CD14-positive monocyte (primary cell): ENCODE measurements at regions not wholly inside any gene's neighbourhood (a gene's known extent, or its start where the extent isn't known, plus 50 kb on each side); places are given as distances from the start of the nearest gene placed in this dataset.

Source experiments
- DNase-seq, 3 donors: peaks; one replicate each; pipeline ENCODE4 v3.0.0-alpha.2; 2011 to 2022
- H2AFZ ChIP-seq: 2 replicates; pipeline ENCODE4 v1.6.0; 2012; ENCODE audit warnings: mild to moderate bottlenecking, low read depth, low read length, inconsistent platforms; ENCODE audit not compliant: insufficient read depth, poor library complexity, severe bottlenecking
- H3K27ac ChIP-seq, 2 donors: 1 replicate in 1 of 2; 2 replicates in 1 of 2; pipeline ENCODE4 v1.5.1; 2012 to 2013; ENCODE audit warnings: low read length in 2 of 2, control low read depth in 1 of 2, inconsistent platforms in 1 of 2, low read depth in 1 of 2, mild to moderate bottlenecking in 1 of 2
- H3K27me3 ChIP-seq, 2 donors: one replicate each; pipeline versions ENCODE4 v1.6.0 to v1.6.1; 2011 to 2013; ENCODE audit warnings: low read length in 2 of 2; ENCODE audit not compliant: control insufficient read depth in 2 of 2, insufficient read depth in 2 of 2
- H3K36me3 ChIP-seq, 2 donors: replicated peaks in 1 of 2; 1 replicate in 1 of 2; 2 replicates in 1 of 2; pipeline versions ENCODE4 v1.5.1 to v1.6.1; 2012 to 2013; ENCODE audit warnings: low read length in 2 of 2, control low read depth in 1 of 2, inconsistent platforms in 1 of 2, mild to moderate bottlenecking in 1 of 2; ENCODE audit not compliant: insufficient read depth in 2 of 2, control insufficient read depth in 1 of 2
- H3K4me1 ChIP-seq, 2 donors: 1 replicate in 1 of 2; 2 replicates in 1 of 2; pipeline versions ENCODE4 v1.5.1 to v1.6.1; 2012 to 2013; ENCODE audit warnings: low read length in 2 of 2, control low read depth in 1 of 2, inconsistent platforms in 1 of 2, mild to moderate bottlenecking in 1 of 2, moderate library complexity in 1 of 2; ENCODE audit not compliant: insufficient read depth in 2 of 2, control insufficient read depth in 1 of 2
- H3K4me2 ChIP-seq: replicated peaks from 2 replicates; pipeline ENCODE3; 2012; ENCODE audit warnings: low read length, moderate library complexity, mild to moderate bottlenecking; ENCODE audit not compliant: poor library complexity, severe bottlenecking; ENCODE audit errors: extremely low read depth
- H3K4me3 ChIP-seq, 3 experiments: fragments of 200-600 bp in 1 of 3; sonication (generic) in 1 of 3; replicated peaks in 1 of 3; 1 replicate in 2 of 3; 2 replicates in 1 of 3; pipeline ENCODE4 v1.5.1; 2011 to 2013; ENCODE audit warnings: low read length in 3 of 3, mild to moderate bottlenecking in 3 of 3, control low read depth in 2 of 3, low read depth in 2 of 3, inconsistent platforms in 1 of 3, moderate library complexity in 1 of 3
- H3K79me2 ChIP-seq: 2 replicates; pipeline ENCODE4 v1.6.0; 2012; ENCODE audit warnings: mild to moderate bottlenecking, control low read depth, inconsistent platforms, low read length, moderate library complexity; ENCODE audit not compliant: insufficient read depth
- H3K9ac ChIP-seq: 2 replicates; pipeline ENCODE4 v1.6.0; 2017; ENCODE audit warnings: low read length, mild to moderate bottlenecking; ENCODE audit not compliant: insufficient read depth, poor library complexity, severe bottlenecking
- H3K9me3 ChIP-seq, 2 donors: replicated peaks in 1 of 2; 1 replicate in 1 of 2; 2 replicates in 1 of 2; pipeline versions ENCODE4 v1.5.1 to v1.6.1; 2012 to 2013; ENCODE audit warnings: low read length in 2 of 2, control low read depth in 1 of 2; ENCODE audit not compliant: control insufficient read depth in 1 of 2, insufficient read depth in 1 of 2
- H4K20me1 ChIP-seq: 2 replicates; pipeline ENCODE4 v1.6.0; 2012; ENCODE audit warnings: mild to moderate bottlenecking, low read length, control low read depth, moderate library complexity; ENCODE audit not compliant: insufficient read depth
- H3K27ac Mint-ChIP-seq, 7 donors: one replicate each; pipeline ENCODE4 v1.8.0; 2020; ENCODE audit warnings: mild to moderate bottlenecking in 7 of 7, mixed read lengths in 7 of 7, moderate library complexity in 6 of 7, inconsistent platforms in 2 of 7
- H3K27me3 Mint-ChIP-seq, 3 donors: one replicate each; pipeline ENCODE4 v1.8.0; 2021 to 2022; ENCODE audit warnings: low read depth in 3 of 3, mild to moderate bottlenecking in 3 of 3, mixed read lengths in 3 of 3, moderate library complexity in 3 of 3, inconsistent platforms in 1 of 3
- H3K36me3 Mint-ChIP-seq, 2 donors: one replicate each; pipeline ENCODE4 v1.8.0; 2020; ENCODE audit warnings: mixed read lengths in 2 of 2, inconsistent platforms in 1 of 2, mild to moderate bottlenecking in 1 of 2
- H3K4me1 Mint-ChIP-seq: one replicate; pipeline ENCODE4 v1.8.0; 2020; ENCODE audit warnings: mild to moderate bottlenecking, mixed read lengths
- H3K4me3 Mint-ChIP-seq, 2 donors: one replicate each; pipeline ENCODE4 v1.8.0; 2020; ENCODE audit warnings: mild to moderate bottlenecking in 2 of 2, mixed read lengths in 2 of 2, moderate library complexity in 1 of 2
- H3K9me3 Mint-ChIP-seq, 7 donors: one replicate each; pipeline ENCODE4 v1.8.0; 2020 to 2022; ENCODE audit warnings: mixed read lengths in 7 of 7, mild to moderate bottlenecking in 6 of 7, moderate library complexity in 6 of 7, inconsistent platforms in 2 of 7
- WGBS: methylation state at CpG from one replicate; pipeline ENCODE4 v1.1.5; 2013; ENCODE audit warnings: missing lambda C conversion rate; ENCODE audit not compliant: insufficient coverage; 5-methylcytosine and 5-hydroxymethylcytosine counted together
- intact Hi-C, 2 donors: fragments of 100-400 bp; cut with micrococcal nuclease; formaldehyde crosslinking; loops; one replicate each; pipeline versions ENCODE4 v1.15.0 to v1.15.1; 2023
- TF ChIP-seq, protein P1 (sequence below): fragments of 200-600 bp; IDR thresholded peaks from one replicate; pipeline ENCODE4 v1.8.0; 2022; ENCODE audit warnings: antibody characterized with exemption, mild to moderate bottlenecking

DNA sequence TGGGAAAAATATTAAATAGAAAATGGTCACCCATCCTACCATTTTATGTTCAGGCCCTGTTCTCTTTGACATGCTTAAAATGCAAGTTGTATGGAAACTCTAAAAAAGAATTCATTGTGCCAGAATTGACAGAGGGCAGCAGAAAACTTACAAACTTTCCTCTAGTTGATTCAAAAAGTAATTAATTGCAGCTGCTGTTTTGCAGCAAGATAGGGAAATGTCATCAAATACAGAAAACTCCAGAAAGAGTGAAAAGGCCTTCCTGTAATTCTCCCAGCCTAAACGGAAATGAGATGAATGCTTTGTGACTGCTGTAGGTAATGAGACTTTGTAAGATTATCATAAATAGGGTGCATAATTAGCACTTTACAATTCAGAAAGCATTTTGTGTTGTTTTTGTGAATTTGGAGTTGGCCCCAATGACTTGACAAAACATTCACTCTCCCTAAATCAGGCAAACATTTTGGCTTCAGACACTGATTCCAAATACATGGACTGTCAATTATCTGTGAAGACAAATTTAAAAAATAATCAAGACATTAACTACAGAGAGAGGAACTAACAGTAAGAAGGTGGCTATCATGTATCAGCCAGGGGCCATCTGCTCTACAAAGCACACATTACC lies 861.8 kb downstream of the SQOR start:
- Histone ChIP-seq H3K9me3 (peaks cover 14 to 20% of the 10 kb centered on the region in 2 donors), H3K79me2 (no peaks in the 10 kb centered on the region), H3K4me1 (no peaks in the 10 kb centered on the region), H2AFZ (no peak overlapping the region), H3K4me2 (no peak overlapping the region), H3K27ac (no peak overlapping the region), H3K27me3 (no peaks in the 10 kb centered on the region), H3K9ac (no peak overlapping the region), H3K4me3 (no peak overlapping the region), H4K20me1 (no peaks in the 10 kb centered on the region), H3K36me3 (no peaks in the 10 kb centered on the region)
- WGBS, result no CpG with 5 or more reads among the region's 1 CpG
- no peaks in the 10 kb centered on the region for H3K27me3 Mint-ChIP-seq
- peaks cover 4 to 20% (median 9%) of the 10 kb centered on the region in 7 donors for H3K9me3 Mint-ChIP-seq
- H3K36me3 Mint-ChIP-seq, result no peaks in the 10 kb centered on the region
- intact Hi-C loops, result no loop called here
- no peak overlapping the region for H3K27ac Mint-ChIP-seq
- TF ChIP-seq, protein P1, sequence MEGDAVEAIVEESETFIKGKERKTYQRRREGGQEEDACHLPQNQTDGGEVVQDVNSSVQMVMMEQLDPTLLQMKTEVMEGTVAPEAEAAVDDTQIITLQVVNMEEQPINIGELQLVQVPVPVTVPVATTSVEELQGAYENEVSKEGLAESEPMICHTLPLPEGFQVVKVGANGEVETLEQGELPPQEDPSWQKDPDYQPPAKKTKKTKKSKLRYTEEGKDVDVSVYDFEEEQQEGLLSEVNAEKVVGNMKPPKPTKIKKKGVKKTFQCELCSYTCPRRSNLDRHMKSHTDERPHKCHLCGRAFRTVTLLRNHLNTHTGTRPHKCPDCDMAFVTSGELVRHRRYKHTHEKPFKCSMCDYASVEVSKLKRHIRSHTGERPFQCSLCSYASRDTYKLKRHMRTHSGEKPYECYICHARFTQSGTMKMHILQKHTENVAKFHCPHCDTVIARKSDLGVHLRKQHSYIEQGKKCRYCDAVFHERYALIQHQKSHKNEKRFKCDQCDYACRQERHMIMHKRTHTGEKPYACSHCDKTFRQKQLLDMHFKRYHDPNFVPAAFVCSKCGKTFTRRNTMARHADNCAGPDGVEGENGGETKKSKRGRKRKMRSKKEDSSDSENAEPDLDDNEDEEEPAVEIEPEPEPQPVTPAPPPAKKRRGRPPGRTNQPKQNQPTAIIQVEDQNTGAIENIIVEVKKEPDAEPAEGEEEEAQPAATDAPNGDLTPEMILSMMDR, result no peak
- no peak overlapping the region for H3K4me3 Mint-ChIP-seq
- DNase-seq, result no peak
- no peaks in the 10 kb centered on the region for H3K4me1 Mint-ChIP-seq

DNA sequence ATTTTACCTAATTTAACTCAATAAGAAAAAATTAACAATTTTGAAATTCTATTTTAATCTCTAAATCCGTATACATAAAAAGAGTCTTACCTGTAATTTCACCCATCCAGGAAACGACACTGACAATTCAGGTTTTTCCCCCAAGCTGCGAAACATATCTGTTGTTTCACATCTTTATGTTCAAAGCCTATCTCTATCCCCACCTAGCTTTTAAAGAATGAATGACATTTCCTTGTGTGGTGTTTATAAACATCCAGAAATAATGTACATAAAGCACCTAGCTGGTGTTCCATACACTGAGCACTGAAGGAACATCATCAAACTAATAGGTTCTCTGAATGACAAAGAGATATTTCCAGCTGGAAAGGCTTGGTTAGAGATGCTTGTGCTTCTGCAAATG lies 867.8 kb downstream of the SQOR start:
- TF ChIP-seq, protein P1, result no peak
- Histone ChIP-seq H2AFZ (no peak overlapping the region), H3K9ac (no peak overlapping the region), H3K4me1 (no peaks in the 10 kb centered on the region), H3K4me2 (no peak overlapping the region), H4K20me1 (no peaks in the 10 kb centered on the region), H3K9me3 (peaks cover 9 to 10% of the 10 kb centered on the region in 2 donors), H3K79me2 (no peaks in the 10 kb centered on the region), H3K36me3 (no peaks in the 10 kb centered on the region), H3K27ac (no peak overlapping the region), H3K4me3 (no peak overlapping the region), H3K27me3 (no peaks in the 10 kb centered on the region)
- Mint-ChIP-seq H3K27me3 (no peaks in the 10 kb centered on the region), H3K9me3 (peaks cover 0 to 11% (median 2%) of the 10 kb centered on the region in 7 donors), H3K4me1 (no peaks in the 10 kb centered on the region), H3K4me3 (no peak overlapping the region), H3K27ac (no peak overlapping the region), H3K36me3 (no peaks in the 10 kb centered on the region)
- 73% methylated on average over 2 of the region's 3 CpGs for WGBS
- intact Hi-C loops, result no loop called here
- DNase-seq, result no peak
